Esophagus muscularis mucosa (tissue), 4 donors: ENCODE measurements at regions not wholly inside any gene's neighbourhood (a gene's known extent, or its start where the extent isn't known, plus 50 kb on each side); places are given as distances from the start of the nearest gene placed in this dataset.

Experiments used
- CTCF ChIP-seq, 3 experiments: fragments of 200-600 bp in 2 of 3; fragments of 450-650 bp in 1 of 3; sonication (generic) in 2 of 3; IDR thresholded peaks; one replicate each; pipeline ENCODE4 v1.5.1; 2017 to 2019; ENCODE audit warnings: antibody characterized with exemption in 3 of 3, mild to moderate bottlenecking in 2 of 3, moderate library complexity in 1 of 3
- EP300 ChIP-seq: sonication (generic); formaldehyde crosslinking; IDR thresholded peaks from one replicate; pipeline ENCODE4 v1.6.1; 2017; ENCODE audit warnings: antibody characterized with exemption
- POLR2A ChIP-seq: fragments of 450-650 bp; IDR thresholded peaks from one replicate; pipeline ENCODE4 v1.6.1; 2017; ENCODE audit warnings: antibody characterized with exemption, moderate library complexity, mild to moderate bottlenecking, low read depth
- POLR2AphosphoS5 ChIP-seq, 2 donors: sonication (generic); formaldehyde crosslinking; IDR thresholded peaks; one replicate each; pipeline ENCODE4 v1.6.1; 2017; ENCODE audit warnings: antibody characterized with exemption in 2 of 2

GRCh38 chr4:126512979-126513378 lies 1119.8 kb upstream of the INTU start:
- TF ChIP-seq CTCF (IDR thresholded peaks at IDR 0.05) = no peak
- TF ChIP-seq POLR2AphosphoS5 (IDR thresholded peaks at IDR 0.05) = no peak
- TF ChIP-seq POLR2A = no peak
- no peak for TF ChIP-seq EP300
